Bronchial epithelial cell (primary cell): ENCODE measurements at regions not wholly inside any gene's neighbourhood (a gene's known extent, or its start where the extent isn't known, plus 50 kb on each side); places are given as distances from the start of the nearest gene placed in this dataset.
A peak's percentile ranks its signal among the peaks of the same experiment; 100 is the strongest.

Source experiments
- DNase-seq: peaks from one replicate; pipeline ENCODE4 v3.0.0-alpha.2; 2010; ENCODE audit warnings: low read depth
- FAIRE-seq: peaks from 2 replicates; lab custom pipeline; 2011; peaks lifted over from hg19 to GRCh38; lab: Jason Lieb, UNC
- H3K27me3 ChIP-seq: 2 replicates; pipeline ENCODE4 v1.5.1; 2011; ENCODE audit warnings: low read length; ENCODE audit not compliant: control insufficient read depth, insufficient read depth
- H3K36me3 ChIP-seq: 2 replicates; pipeline ENCODE4 v1.5.1; 2011; ENCODE audit warnings: low read length; ENCODE audit not compliant: control insufficient read depth, insufficient read depth
- H3K4me3 ChIP-seq: 2 replicates; pipeline ENCODE4 v1.5.1; 2011; ENCODE audit warnings: mild to moderate bottlenecking, low read depth, low read length, control low read depth
- CTCF ChIP-seq: IDR thresholded peaks from 2 replicates; pipeline ENCODE4 v1.5.1; 2011; ENCODE audit warnings: mild to moderate bottlenecking, moderate library complexity, low read length, control low read depth, inconsistent platforms; ENCODE audit not compliant: insufficient read depth, severe bottlenecking

DNA sequence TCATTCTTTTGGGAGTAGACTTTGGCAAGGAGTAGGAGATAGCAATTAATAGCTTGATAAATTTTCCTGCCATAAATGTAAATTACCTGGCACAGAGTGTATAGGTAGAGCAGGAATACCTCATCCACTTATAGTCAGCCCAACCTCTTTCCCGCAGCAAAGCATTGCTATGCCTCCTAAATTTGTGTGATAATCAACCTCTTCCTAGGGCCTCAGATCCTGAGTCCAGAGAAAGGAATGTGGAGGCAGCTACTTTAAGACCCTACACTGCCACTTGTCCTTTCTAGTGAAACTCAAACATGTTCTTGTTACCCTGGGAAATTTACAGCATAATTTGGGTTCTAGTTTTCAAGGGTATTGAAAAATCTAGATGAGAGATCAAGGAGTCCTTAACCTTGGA lies 919.0 kb downstream of the RAPGEF2 start:
- DNase-seq (no peak), FAIRE-seq (no peak)
- Histone ChIP-seq H3K36me3 (no peaks in the 10 kb centered on the region), H3K4me3 (no peak overlapping the region), H3K27me3 (no peaks in the 10 kb centered on the region)
- TF ChIP-seq CTCF: no peak

DNA sequence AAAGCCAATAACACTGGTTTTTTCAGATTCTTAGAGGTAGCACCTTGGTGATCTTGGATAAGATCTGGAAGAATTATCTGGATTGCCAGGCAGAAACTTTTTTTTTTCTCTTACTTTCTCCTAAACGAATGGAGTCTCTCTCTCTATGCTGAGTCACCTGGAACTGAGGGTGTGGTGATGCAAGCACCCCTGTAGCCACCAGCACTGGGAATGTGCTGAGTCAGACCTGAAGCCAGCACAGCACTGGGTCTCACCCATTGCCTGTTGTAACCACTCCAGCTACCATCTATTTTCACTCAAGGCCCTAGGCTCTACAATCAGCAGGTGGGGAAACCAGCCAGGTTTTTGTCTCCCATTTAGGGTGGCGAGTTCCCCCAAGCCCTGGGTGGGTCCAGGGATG lies 923.8 kb downstream of the RAPGEF2 start:
- Histone ChIP-seq H3K4me3 (no peak overlapping the region), H3K36me3 (no peaks in the 10 kb centered on the region), H3K27me3 (no peaks in the 10 kb centered on the region)
- FAIRE-seq (no peak), DNase-seq (peak; percentile 91)
- TF ChIP-seq CTCF: no peak

GRCh38 chr4:160034501-160034900 lies 931.6 kb downstream of the RAPGEF2 start:
- FAIRE-seq (no peak), DNase-seq (peak; percentile 24)
- Histone ChIP-seq H3K27me3 (no peaks in the 10 kb centered on the region), H3K36me3 (no peaks in the 10 kb centered on the region), H3K4me3 (no peak overlapping the region)
- no peak for TF ChIP-seq CTCF

GRCh38 chr4:160038615-160039014 lies 935.7 kb downstream of the RAPGEF2 start:
- Histone ChIP-seq H3K4me3 (no peak overlapping the region), H3K27me3 (no peaks in the 10 kb centered on the region), H3K36me3 (no peaks in the 10 kb centered on the region)
- FAIRE-seq (no peak), DNase-seq (peak; percentile 76)
- TF ChIP-seq CTCF: no peak

DNA sequence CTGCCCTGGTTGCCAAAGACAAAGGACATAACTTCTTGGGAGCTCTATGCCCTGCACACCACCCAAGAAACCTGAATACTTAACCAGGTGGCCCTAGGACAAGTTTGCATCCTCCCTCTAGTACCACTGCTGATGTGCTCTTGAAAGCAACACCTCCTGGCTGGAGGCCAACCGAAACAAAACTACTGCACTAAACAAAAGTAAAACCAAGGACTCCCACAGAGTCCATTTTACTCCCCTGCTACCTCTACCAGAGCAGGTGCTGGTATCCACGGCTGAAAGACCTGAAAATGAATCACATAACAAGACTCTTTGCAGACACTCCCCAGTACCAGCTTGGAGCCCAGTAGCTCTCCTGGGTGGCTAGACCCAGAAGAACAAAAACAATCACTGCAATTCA lies 941.8 kb downstream of the RAPGEF2 start:
- TF ChIP-seq CTCF: no peak
- Histone ChIP-seq H3K27me3 (no peaks in the 10 kb centered on the region), H3K4me3 (no peak overlapping the region), H3K36me3 (no peaks in the 10 kb centered on the region)
- DNase-seq (no peak), FAIRE-seq (peak; percentile 83)

DNA sequence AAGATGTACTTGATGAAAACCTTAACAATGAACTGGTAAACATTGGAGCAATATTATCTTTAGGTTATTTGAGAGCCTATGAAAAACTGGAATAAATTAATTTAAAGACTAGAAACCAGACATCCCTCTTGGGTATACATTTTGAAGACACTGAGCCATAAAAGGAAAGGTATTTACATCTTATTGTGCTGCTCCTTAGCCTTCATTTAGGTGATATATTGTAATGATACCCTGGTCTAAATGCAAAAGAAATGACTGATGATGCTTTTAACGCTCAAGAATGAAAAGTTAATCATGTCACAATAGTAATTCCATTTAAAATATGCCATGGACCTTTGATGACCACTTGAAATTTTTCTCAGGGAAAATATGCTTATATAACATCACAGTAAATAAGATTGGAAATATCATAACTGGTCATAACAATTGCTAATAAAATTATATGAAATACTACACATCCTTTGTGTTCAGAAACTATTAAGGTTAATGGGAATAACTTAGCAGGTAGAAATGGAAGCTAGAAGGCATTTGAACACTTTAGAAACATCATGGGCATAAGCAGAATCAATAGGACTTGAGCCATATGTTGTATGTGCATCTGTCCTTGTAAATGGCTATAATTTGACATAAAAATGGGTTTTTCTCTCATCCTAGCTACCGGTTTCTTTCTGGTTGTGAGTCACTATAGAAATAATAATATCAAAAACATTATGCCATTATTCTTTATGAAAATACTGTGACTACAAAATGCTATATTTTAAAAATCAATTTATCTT lies 979.7 kb downstream of the RAPGEF2 start:
- H3K27me3 ChIP-seq: no peaks in the 10 kb centered on the region
- TF ChIP-seq CTCF: no peak
- FAIRE-seq: no peak

More for the DNA sequence above, 979.7 kb downstream of the RAPGEF2 start:
- no peak for DNase-seq
- H3K36me3 ChIP-seq: no peaks in the 10 kb centered on the region
- H3K4me3 ChIP-seq: no peak overlapping the region
